T-cell (primary cell): ENCODE measurements at regions not wholly inside any gene's neighbourhood (a gene's known extent, or its start where the extent isn't known, plus 50 kb on each side); places are given as distances from the start of the nearest gene placed in this dataset.

Experiments
- ATAC-seq, 4 experiments: fragments of 200-7000 bp in 3 of 4; fragments of 150-1000 bp in 1 of 4; cut with Tn5 transposase; replicated peaks in 1 of 4; 1 replicate in 3 of 4; 2 replicates in 1 of 4; pipeline ENCODE4 v1.10.0; 2021; ENCODE audit warnings: moderate library complexity in 3 of 4, mild to moderate bottlenecking in 2 of 4, moderate number of reproducible peaks in 1 of 4
- CTCF ChIA-PET, 2 donors: fragments of 300-600 bp; sonication (Branson Sonifier 250); formaldehyde crosslinking; loops; one replicate each; lab custom pipeline; 2022; ENCODE audit warnings: antibody characterized with exemption in 2 of 2; lab: Charles Lee
- POLR2A ChIA-PET, 2 donors: fragments of 300-600 bp; sonication (Branson Sonifier 250); formaldehyde crosslinking; loops; one replicate each; lab custom pipeline; 2022; ENCODE audit warnings: antibody characterized with exemption in 2 of 2; lab: Charles Lee
- DNase-seq, 35 experiments: peaks; one replicate each; pipeline versions ENCODE4 v3.0.0 to v3.0.0-alpha.2; 2013 to 2023
- H3K27ac ChIP-seq: one replicate; pipeline ENCODE4 v1.5.1; 2013; ENCODE audit warnings: low read length
- H3K27me3 ChIP-seq, 2 experiments: replicated peaks in 1 of 2; 1 replicate in 1 of 2; 2 replicates in 1 of 2; pipeline versions ENCODE4 v1.6.1 to v1.7.0; 2013; ENCODE audit warnings: low read length in 1 of 2, mixed read lengths in 1 of 2; ENCODE audit not compliant: control insufficient read depth in 2 of 2, insufficient read depth in 2 of 2; ENCODE audit errors: extremely low read depth in 1 of 2
- H3K36me3 ChIP-seq, 2 donors: 1 replicate in 1 of 2; 2 replicates in 1 of 2; pipeline versions ENCODE4 v1.6.1 to v1.7.0; 2013; ENCODE audit warnings: low read length in 1 of 2; ENCODE audit not compliant: control insufficient read depth in 2 of 2, insufficient read depth in 1 of 2; ENCODE audit errors: extremely low read depth in 1 of 2
- H3K4me1 ChIP-seq, 2 experiments: 1 replicate in 1 of 2; 2 replicates in 1 of 2; pipeline versions ENCODE4 v1.6.1 to v1.7.0; 2013; ENCODE audit warnings: low read length in 2 of 2, mixed read lengths in 1 of 2; ENCODE audit not compliant: insufficient read depth in 2 of 2, control insufficient read depth in 1 of 2; ENCODE audit errors: extremely low read depth in 1 of 2
- H3K4me3 ChIP-seq, 2 donors: 1 replicate in 1 of 2; 2 replicates in 1 of 2; pipeline versions ENCODE4 v1.5.1 to v1.7.0; 2013; ENCODE audit warnings: mild to moderate bottlenecking in 2 of 2, low read length in 1 of 2, moderate library complexity in 1 of 2; ENCODE audit not compliant: control insufficient read depth in 1 of 2; ENCODE audit errors: extremely low read depth in 1 of 2
- H3K9me3 ChIP-seq: 2 replicates; pipeline ENCODE4 v1.7.0; 2013
- H3K27ac Mint-ChIP-seq, 2 donors: one replicate each; pipeline ENCODE4 v1.8.0; 2020 to 2021; ENCODE audit warnings: mild to moderate bottlenecking in 2 of 2, mixed read lengths in 2 of 2
- H3K27me3 Mint-ChIP-seq, 2 donors: one replicate each; pipeline ENCODE4 v1.8.0; 2021 to 2022; ENCODE audit warnings: mixed read lengths in 2 of 2
- H3K36me3 Mint-ChIP-seq: one replicate; pipeline ENCODE4 v1.8.0; 2021; ENCODE audit warnings: mixed read lengths
- H3K4me1 Mint-ChIP-seq, 3 donors: one replicate each; pipeline ENCODE4 v1.8.0; 2020 to 2022; ENCODE audit warnings: mixed read lengths in 3 of 3, mild to moderate bottlenecking in 1 of 3
- H3K4me3 Mint-ChIP-seq, 3 donors: one replicate each; pipeline ENCODE4 v1.8.0; 2020 to 2022; ENCODE audit warnings: mild to moderate bottlenecking in 3 of 3, mixed read lengths in 3 of 3, moderate library complexity in 3 of 3
- H3K9me3 Mint-ChIP-seq, 3 donors: one replicate each; pipeline ENCODE4 v1.8.0; 2020 to 2022; ENCODE audit warnings: mixed read lengths in 3 of 3
- WGBS: methylation state at CpG from one replicate; pipeline ENCODE4 v1.1.5; 2013; ENCODE audit warnings: missing lambda C conversion rate; ENCODE audit not compliant: insufficient coverage; 5-methylcytosine and 5-hydroxymethylcytosine counted together

DNA sequence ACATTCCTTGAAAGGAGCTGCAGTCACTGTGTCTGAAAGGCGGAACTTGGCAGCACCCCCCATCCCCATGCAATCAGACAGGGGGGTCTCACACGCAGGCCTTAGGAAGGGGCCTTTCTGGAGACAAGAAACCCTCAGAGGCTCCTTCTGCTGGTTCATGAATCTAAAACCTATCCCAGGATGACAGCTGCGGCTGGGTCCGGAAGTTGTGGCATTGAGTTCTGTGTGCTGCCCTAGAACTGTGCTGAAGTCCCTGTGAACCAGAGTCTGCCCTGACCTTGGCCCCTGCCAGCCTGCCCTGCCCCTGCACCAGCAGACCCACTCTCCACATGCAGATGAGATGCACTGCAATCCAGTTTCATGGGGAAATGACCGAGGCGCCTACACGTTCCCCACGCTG lies 268.0 kb downstream of the CTTN start:
- WGBS: 87% methylated on average over 7 of the region's 8 CpGs
- no peak for ATAC-seq

GRCh38 chr11:70667767-70668166 lies 269.4 kb downstream of the CTTN start:
- Mint-ChIP-seq H3K4me1 (no peaks in the 10 kb centered on the region), H3K27ac (no peak overlapping the region), H3K27me3 (peaks cover 15 to 29% of the 10 kb centered on the region in 2 donors), H3K9me3 (no peaks in the 10 kb centered on the region), H3K36me3 (no peaks in the 10 kb centered on the region), H3K4me3 (no peak overlapping the region)
- WGBS: 70% methylated on average over 2 of the region's 4 CpGs
- ATAC-seq (no peak), DNase-seq (no peak)
- no peaks in the 10 kb centered on the region for H3K9me3 ChIP-seq
- peaks cover 0 to 47% of the 10 kb centered on the region in 2 experiments for H3K27me3 ChIP-seq
- POLR2A ChIA-PET: interaction anchor here in 1 of 2 donors (0.6 kb wide), 1 partner anchor 104 kb away, joined by 3 read pairs; no protein-coding TSS in a partner anchor
- H3K36me3 ChIP-seq: no peaks in the 10 kb centered on the region
- CTCF ChIA-PET: no interaction called here
- no peaks in the 10 kb centered on the region for H3K4me1 ChIP-seq
- H3K27ac ChIP-seq: no peak overlapping the region
- H3K4me3 ChIP-seq: no peak overlapping the region

More for the DNA sequence above, 268.0 kb downstream of the CTTN start:
- DNase-seq: no peak
- ChIA-PET CTCF (no interaction called here), POLR2A (no interaction called here)
- Mint-ChIP-seq H3K4me1 (peaks cover 0 to 5% (median 3%) of the 10 kb centered on the region in 3 donors), H3K27ac (no peak overlapping the region), H3K36me3 (no peaks in the 10 kb centered on the region), H3K4me3 (no peak overlapping the region), H3K27me3 (peaks cover 21 to 34% of the 10 kb centered on the region in 2 donors), H3K9me3 (no peaks in the 10 kb centered on the region)
- H3K36me3 ChIP-seq: no peaks in the 10 kb centered on the region
- H3K4me3 ChIP-seq: no peak overlapping the region
- peaks cover 0 to 61% of the 10 kb centered on the region in 2 experiments for H3K27me3 ChIP-seq
- no peaks in the 10 kb centered on the region for H3K4me1 ChIP-seq
- no peaks in the 10 kb centered on the region for H3K9me3 ChIP-seq
- H3K27ac ChIP-seq: no peak overlapping the region

- peaks cover 15 to 26% of the 10 kb centered on the region in 2 donors for H3K27me3 Mint-ChIP-seq
- POLR2A ChIA-PET: no interaction called here
These were observed 270.2 kb downstream of the CTTN start for GRCh38 chr11:70668204-70669202.

DNA sequence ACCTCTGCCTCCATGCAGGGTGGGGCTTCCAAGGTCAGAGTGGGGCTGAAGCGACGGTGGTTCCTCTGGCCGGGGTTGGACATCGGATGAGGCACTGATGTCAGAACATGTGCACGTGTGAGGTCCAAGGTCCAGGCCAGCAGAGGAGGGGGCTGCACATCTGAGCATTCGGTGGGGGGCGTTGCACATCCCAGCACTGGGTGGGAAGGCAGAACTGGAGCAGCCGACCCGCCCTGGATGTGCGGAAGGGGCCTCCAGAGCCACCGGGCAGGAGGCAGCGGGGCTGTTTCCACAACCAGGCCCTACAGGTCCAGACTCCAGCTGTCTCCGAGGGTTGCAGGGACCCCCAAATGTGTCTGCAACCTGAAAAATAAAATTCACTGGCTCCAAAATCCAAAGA lies 271.0 kb downstream of the CTTN start:
- no peak overlapping the region for H3K27ac Mint-ChIP-seq
- peaks cover 15 to 21% of the 10 kb centered on the region in 2 donors for H3K27me3 Mint-ChIP-seq
- no peaks in the 10 kb centered on the region for H3K36me3 ChIP-seq
- H3K4me1 Mint-ChIP-seq: no peaks in the 10 kb centered on the region
- ChIA-PET CTCF (no interaction called here), POLR2A (no interaction called here)
- H3K9me3 ChIP-seq: no peaks in the 10 kb centered on the region
- H3K36me3 Mint-ChIP-seq: no peaks in the 10 kb centered on the region
- no peak for DNase-seq
- H3K9me3 Mint-ChIP-seq: peaks cover 0 to 4% (median 0%) of the 10 kb centered on the region in 3 donors
- no peak overlapping the region for H3K4me3 ChIP-seq
- H3K27me3 ChIP-seq: peaks cover 0 to 32% of the 10 kb centered on the region in 2 experiments
- H3K27ac ChIP-seq: no peak overlapping the region
- no peak for ATAC-seq
- H3K4me3 Mint-ChIP-seq: no peak overlapping the region
- H3K4me1 ChIP-seq: no peaks in the 10 kb centered on the region
- 82% methylated on average over 13 of the region's 13 CpGs for WGBS

More at GRCh38 chr11:70668204-70669202, 270.2 kb downstream of the CTTN start:
- DNase-seq (no peak), ATAC-seq (no peak)
- Histone ChIP-seq H3K4me3 (no peak overlapping the region), H3K27me3 (peaks cover 0 to 40% of the 10 kb centered on the region in 2 experiments), H3K4me1 (no peaks in the 10 kb centered on the region), H3K9me3 (no peaks in the 10 kb centered on the region), H3K36me3 (no peaks in the 10 kb centered on the region), H3K27ac (no peak overlapping the region)
- H3K27ac Mint-ChIP-seq: no peak overlapping the region
- H3K36me3 Mint-ChIP-seq: no peaks in the 10 kb centered on the region
- H3K9me3 Mint-ChIP-seq: no peaks in the 10 kb centered on the region
- H3K4me1 Mint-ChIP-seq: no peaks in the 10 kb centered on the region
- 93% methylated on average over 17 of the region's 23 CpGs for WGBS
- no peak overlapping the region for H3K4me3 Mint-ChIP-seq
- CTCF ChIA-PET: no interaction called here

GRCh38 chr11:70669871-70670675 lies 271.7 kb downstream of the CTTN start:
- Histone ChIP-seq H3K4me1 (no peaks in the 10 kb centered on the region), H3K9me3 (no peaks in the 10 kb centered on the region), H3K4me3 (no peak overlapping the region), H3K36me3 (no peaks in the 10 kb centered on the region), H3K27ac (no peak overlapping the region), H3K27me3 (peaks cover 0 to 27% of the 10 kb centered on the region in 2 experiments)
- 82% methylated on average over 21 of the region's 25 CpGs for WGBS
- no peak for ATAC-seq
- H3K36me3 Mint-ChIP-seq: no peaks in the 10 kb centered on the region
- peaks cover 13 to 14% of the 10 kb centered on the region in 2 donors for H3K27me3 Mint-ChIP-seq
- CTCF ChIA-PET: no interaction called here
- no peak for DNase-seq
- H3K27ac Mint-ChIP-seq: no peak overlapping the region
- POLR2A ChIA-PET: no interaction called here
- H3K9me3 Mint-ChIP-seq: peaks cover 0 to 4% (median 0%) of the 10 kb centered on the region in 3 donors
- H3K4me3 Mint-ChIP-seq: no peak overlapping the region
- no peaks in the 10 kb centered on the region for H3K4me1 Mint-ChIP-seq

GRCh38 chr11:70670676-70671034 lies 272.3 kb downstream of the CTTN start:
- H3K27me3 ChIP-seq: peaks cover 0 to 27% of the 10 kb centered on the region in 2 experiments
- H3K4me1 Mint-ChIP-seq: no peaks in the 10 kb centered on the region
- no peaks in the 10 kb centered on the region for H3K9me3 ChIP-seq
- ATAC-seq: no peak
- H3K27me3 Mint-ChIP-seq: peaks cover 13 to 14% of the 10 kb centered on the region in 2 donors
- no peaks in the 10 kb centered on the region for H3K36me3 Mint-ChIP-seq
- no peaks in the 10 kb centered on the region for H3K4me1 ChIP-seq
- no peaks in the 10 kb centered on the region for H3K36me3 ChIP-seq
- peaks cover 0 to 4% (median 0%) of the 10 kb centered on the region in 3 donors for H3K9me3 Mint-ChIP-seq
- CTCF ChIA-PET: no interaction called here
- H3K27ac Mint-ChIP-seq: no peak overlapping the region
- no peak overlapping the region for H3K4me3 Mint-ChIP-seq
- no peak overlapping the region for H3K27ac ChIP-seq
- no peak for DNase-seq
- POLR2A ChIA-PET: no interaction called here
- WGBS: 81% methylated on average over 12 of the region's 15 CpGs
- H3K4me3 ChIP-seq: no peak overlapping the region
